AG09309 (cell line): ENCODE measurements at regions not wholly inside any gene's neighbourhood (a gene's known extent, or its start where the extent isn't known, plus 50 kb on each side); places are given as distances from the start of the nearest gene placed in this dataset.
A peak's percentile ranks its signal among the peaks of the same experiment; 100 is the strongest.

Source experiments
- DNase-seq: peaks from one replicate; pipeline ENCODE4 v3.0.0-alpha.2; 2010; ENCODE audit warnings: low read depth
- H3K4me3 ChIP-seq: 2 replicates; pipeline ENCODE4 v1.5.1; 2011; ENCODE audit warnings: mild to moderate bottlenecking, low read depth, low read length, moderate library complexity; ENCODE audit not compliant: control insufficient read depth
- TF ChIP-seq, protein P1 (sequence below): IDR thresholded peaks from 2 replicates; pipeline ENCODE4 v1.5.1; 2011; ENCODE audit warnings: mild to moderate bottlenecking, low read depth, low read length, inconsistent platforms; ENCODE audit not compliant: insufficient read depth, control insufficient read depth; ENCODE audit errors: missing control alignments

DNA sequence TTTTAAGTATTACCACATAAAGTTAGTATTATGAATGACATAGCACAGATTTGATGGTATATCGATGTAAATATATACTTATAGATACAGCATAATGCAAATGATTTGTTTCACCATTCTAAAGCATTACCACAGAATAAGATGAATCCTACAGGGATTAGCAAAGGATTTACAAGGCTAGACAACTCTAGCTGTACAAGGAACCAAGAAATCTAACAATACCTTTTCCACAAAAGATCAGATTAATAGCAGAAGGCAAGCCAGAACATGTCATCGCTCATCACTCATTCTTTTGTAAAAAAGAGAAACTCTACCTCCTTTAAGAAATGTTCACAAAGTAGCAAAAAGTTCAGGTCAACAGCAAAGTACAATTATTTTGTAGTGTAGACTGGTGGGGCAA lies 105.1 kb upstream of the ANK3 start:
- TF ChIP-seq, protein P1, sequence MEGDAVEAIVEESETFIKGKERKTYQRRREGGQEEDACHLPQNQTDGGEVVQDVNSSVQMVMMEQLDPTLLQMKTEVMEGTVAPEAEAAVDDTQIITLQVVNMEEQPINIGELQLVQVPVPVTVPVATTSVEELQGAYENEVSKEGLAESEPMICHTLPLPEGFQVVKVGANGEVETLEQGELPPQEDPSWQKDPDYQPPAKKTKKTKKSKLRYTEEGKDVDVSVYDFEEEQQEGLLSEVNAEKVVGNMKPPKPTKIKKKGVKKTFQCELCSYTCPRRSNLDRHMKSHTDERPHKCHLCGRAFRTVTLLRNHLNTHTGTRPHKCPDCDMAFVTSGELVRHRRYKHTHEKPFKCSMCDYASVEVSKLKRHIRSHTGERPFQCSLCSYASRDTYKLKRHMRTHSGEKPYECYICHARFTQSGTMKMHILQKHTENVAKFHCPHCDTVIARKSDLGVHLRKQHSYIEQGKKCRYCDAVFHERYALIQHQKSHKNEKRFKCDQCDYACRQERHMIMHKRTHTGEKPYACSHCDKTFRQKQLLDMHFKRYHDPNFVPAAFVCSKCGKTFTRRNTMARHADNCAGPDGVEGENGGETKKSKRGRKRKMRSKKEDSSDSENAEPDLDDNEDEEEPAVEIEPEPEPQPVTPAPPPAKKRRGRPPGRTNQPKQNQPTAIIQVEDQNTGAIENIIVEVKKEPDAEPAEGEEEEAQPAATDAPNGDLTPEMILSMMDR: no peak
- no peak for DNase-seq

GRCh38 chr10:60491162-60491561 lies 101.5 kb upstream of the ANK3 start:
- no peak overlapping the region for H3K4me3 ChIP-seq
- TF ChIP-seq, protein P1: no peak
- no peak for DNase-seq

More for the DNA sequence above, 105.1 kb upstream of the ANK3 start:
- H3K4me3 ChIP-seq: no peak overlapping the region

DNA sequence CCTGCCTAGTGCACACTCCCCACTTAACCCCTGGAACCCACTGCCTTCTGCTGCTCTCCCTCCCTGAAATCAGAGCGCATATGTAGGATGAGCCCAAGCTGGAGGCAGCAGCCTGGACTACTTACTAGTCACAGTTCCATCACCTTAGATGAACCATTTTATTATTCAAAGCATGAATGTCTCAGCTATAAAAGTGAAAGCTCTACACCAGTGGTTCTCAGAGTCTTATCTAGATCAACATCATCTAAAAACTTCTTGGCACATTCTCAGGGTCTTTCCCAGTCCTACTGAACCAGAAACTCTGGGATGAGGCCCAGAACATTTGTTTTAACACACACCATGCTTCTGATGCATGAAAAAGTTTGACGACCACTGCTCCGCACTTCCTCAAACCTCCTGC lies 100.3 kb upstream of the ANK3 start:
- DNase-seq: peak; percentile 21

GRCh38 chr10:60488111-60488669 lies 98.5 kb upstream of the ANK3 start:
- DNase-seq: no peak
- H3K4me3 ChIP-seq: no peak overlapping the region
- TF ChIP-seq, protein P1: no peak

More for the DNA sequence above, 100.3 kb upstream of the ANK3 start:
- H3K4me3 ChIP-seq: no peak overlapping the region
- TF ChIP-seq, protein P1: no peak

DNA sequence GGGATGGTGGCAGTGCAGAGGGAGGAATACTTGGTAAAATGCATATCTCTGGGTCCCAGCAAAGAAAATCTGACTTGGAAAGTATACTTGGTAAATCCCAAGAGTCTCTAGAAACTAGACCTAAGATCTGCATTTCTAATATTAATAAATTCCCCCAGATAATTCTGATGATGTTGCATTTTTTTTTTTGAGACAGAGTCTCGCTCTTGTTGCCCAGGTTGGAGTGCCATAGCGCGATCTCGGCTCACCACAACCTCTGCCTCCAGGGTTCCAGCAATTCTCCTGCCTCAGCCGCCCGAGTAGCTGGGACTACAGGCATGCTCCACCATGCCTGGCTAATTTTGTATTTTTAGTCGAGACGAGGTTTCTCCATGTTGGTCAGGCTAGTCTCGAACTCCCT lies 97.9 kb upstream of the ANK3 start:
- H3K4me3 ChIP-seq: no peak overlapping the region
- DNase-seq: no peak
- TF ChIP-seq, protein P1: no peak

DNA sequence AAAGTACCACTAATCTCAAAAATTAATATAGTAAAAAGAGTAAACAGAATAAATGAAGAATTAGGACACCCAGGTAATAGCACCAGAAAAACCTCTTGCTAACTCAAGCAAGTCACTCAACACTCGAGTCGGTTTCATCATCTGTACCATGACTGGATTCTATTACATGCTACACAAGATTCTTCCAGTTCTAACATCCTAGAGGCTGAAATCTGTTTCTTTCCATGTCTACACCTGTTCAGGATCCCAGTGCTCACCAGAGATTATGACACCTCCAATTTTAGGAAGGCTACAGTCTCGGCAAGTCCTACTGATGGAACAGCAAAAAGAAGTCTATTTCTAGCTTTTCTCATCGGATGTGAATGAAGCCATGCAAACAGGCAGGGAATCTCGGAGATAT lies 95.3 kb upstream of the ANK3 start:
- no peak for DNase-seq
- TF ChIP-seq, protein P1: no peak

DNA sequence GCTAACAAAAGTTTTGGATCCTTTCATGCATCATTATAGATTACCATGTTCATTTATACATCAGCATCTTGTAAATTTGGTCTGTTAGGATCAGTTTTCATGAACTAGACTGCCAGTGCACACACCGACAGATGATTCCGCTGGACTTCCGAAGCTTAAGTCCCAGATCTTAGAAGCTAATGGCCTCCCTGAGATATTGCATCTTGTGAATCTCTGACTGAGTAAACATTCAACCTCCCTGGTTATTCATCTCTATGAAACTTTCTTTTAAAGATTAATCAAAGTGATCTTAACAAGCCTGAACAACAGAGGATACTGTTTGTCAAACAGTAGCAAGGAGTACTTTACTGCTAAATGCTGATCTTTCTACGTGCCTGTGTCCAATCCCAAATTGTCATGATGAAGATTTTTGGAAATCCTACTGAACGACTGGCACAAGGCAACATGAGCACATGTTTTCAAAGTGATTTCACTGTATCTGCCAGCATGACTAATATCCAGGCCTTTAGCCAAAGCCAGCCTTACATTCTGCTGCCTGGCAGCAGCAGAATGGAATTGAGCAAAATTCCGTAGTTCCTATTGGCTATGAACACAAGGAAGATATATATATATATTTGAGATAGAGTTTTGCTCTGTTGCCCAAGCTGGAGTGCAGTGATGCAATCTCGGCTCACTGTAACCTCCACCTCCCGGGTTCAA lies 91.3 kb upstream of the ANK3 start:
- peak; percentile 68 for DNase-seq
- no peak overlapping the region for H3K4me3 ChIP-seq

More for the DNA sequence above, 95.3 kb upstream of the ANK3 start:
- no peak overlapping the region for H3K4me3 ChIP-seq

More for the DNA sequence above, 91.3 kb upstream of the ANK3 start:
- TF ChIP-seq, protein P1: no peak
